Astrocyte (in vitro differentiated cells and primary cell): ENCODE measurements at regions not wholly inside any gene's neighbourhood (a gene's known extent, or its start where the extent isn't known, plus 50 kb on each side); places are given as distances from the start of the nearest gene placed in this dataset.

Source experiments
- CTCF ChIP-seq: IDR thresholded peaks from 2 replicates; pipeline ENCODE4 v1.5.1; 2011; ENCODE audit warnings: low read depth, mild to moderate bottlenecking, inconsistent platforms, low read length, moderate library complexity; ENCODE audit not compliant: insufficient read depth
- EZH2 ChIP-seq: IDR thresholded peaks from 2 replicates; pipeline ENCODE4 v1.6.1; 2012; ENCODE audit warnings: mild to moderate bottlenecking, low read length, inconsistent platforms; ENCODE audit not compliant: insufficient read depth

GRCh38 chr13:90538063-90538462 is 809.4 kb upstream of the MIR17HG start:
- TF ChIP-seq CTCF (no peak), EZH2 (no peak)
